ENCODE measurements at regions not wholly inside any gene's neighbourhood (a gene's known extent, or its start where the extent isn't known, plus 50 kb on each side); places are given as distances from the start of the nearest gene placed in this dataset.
A peak's percentile ranks its signal among the peaks of the same experiment; 100 is the strongest.

DNA sequence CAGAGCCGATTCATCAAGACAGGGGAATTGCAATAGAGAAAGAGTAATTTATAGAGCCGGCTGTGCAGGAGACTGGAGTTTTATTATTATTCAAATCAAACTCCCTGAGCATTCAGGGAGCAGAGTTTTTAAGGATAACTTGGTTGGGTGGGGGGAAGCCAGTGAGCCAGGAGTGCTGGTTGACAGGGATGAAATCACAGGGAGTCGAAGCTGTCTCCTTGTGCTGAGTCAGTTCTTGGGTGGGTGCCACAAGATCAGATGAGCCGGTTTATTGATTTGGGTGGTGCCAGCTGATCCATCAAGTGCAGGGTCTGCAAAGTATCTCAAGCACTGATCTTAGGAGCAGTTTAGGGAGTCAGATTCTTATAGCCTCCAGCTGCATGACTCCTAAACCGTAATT is 95.4 kb upstream of the CCDC80 start:
- Histone ChIP-seq H3K4me2 (ENCODE audit: extremely low read depth, insufficient read depth, low read length) (no peak overlapping the region), H3K36me3 (ENCODE audit: control insufficient read depth, insufficient read depth, low read length) (no peaks in the 10 kb centered on the region), H3K79me2 (ENCODE audit: control insufficient read depth, insufficient read depth, low read length) (no peaks in the 10 kb centered on the region)

DNA sequence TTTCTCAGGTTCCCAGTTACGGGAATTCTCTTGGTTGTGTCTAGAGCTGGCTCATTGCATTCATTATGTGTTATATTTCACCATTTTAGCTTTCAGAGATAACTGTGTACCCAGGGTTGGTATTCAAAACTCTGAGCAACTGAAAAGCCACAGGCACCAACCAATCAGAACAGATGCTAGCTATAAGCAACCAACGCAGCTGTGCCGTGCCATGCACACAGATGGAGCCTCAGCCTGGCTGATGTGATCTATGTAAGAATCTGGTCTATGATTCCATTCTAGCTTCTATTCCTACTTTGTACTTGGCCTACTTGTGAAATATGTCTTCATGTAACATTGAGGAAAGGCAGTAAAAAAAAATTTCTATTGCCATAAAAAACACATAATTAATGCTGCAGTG is 95.0 kb upstream of the CCDC80 start:
- no peak for DNase-seq (ENCODE audit: low read depth in 2 of 2)
- Histone ChIP-seq H3K27ac (ENCODE audit: insufficient read depth, low read length) (no peak overlapping the region), H3K9me3 (ENCODE audit: control insufficient read depth, insufficient read depth, low read depth, low read length) (no peaks in the 10 kb centered on the region), H3K4me2 (ENCODE audit: extremely low read depth, insufficient read depth, low read length) (no peak overlapping the region), H2AFZ (ENCODE audit: low read length) (no peak overlapping the region), H3K9ac (ENCODE audit: insufficient read depth, low read length) (no peak overlapping the region), H4K20me1 (ENCODE audit: control insufficient read depth, extremely low read depth, insufficient read depth, low read length) (no peaks in the 10 kb centered on the region), H3K79me2 (ENCODE audit: control insufficient read depth, insufficient read depth, low read length) (no peaks in the 10 kb centered on the region), H3K4me3 (replicated peaks in 1 of 4; ENCODE audit: control extremely low read depth in 1 of 4, insufficient read depth in 1 of 4, low read depth in 3 of 4, low read length in 4 of 4) (no peak overlapping the region), H3K4me1 (ENCODE audit: control insufficient read depth, extremely low read depth, insufficient read depth, low read length) (no peaks in the 10 kb centered on the region), H3K36me3 (ENCODE audit: control insufficient read depth, insufficient read depth, low read length) (no peaks in the 10 kb centered on the region), H3K27me3 (ENCODE audit: control insufficient read depth, insufficient read depth, low read length) (no peaks in the 10 kb centered on the region)
- TF ChIP-seq CTCF (conservative IDR thresholded peaks at IDR 0.05 in 1 of 2, IDR thresholded peaks at IDR 0.05 in 1 of 2; ENCODE audit: low read depth in 1 of 2, low read length in 2 of 2): no peak
- no peak for TF ChIP-seq EZH2 (IDR thresholded peaks at IDR 0.05; ENCODE audit: low read length, missing control alignments)

More for the DNA sequence above, 95.4 kb upstream of the CCDC80 start:
- TF ChIP-seq EZH2 (IDR thresholded peaks at IDR 0.05; ENCODE audit: low read length, missing control alignments) (no peak), CTCF (conservative IDR thresholded peaks at IDR 0.05 in 1 of 2, IDR thresholded peaks at IDR 0.05 in 1 of 2; ENCODE audit: low read depth in 1 of 2, low read length in 2 of 2) (no peak)
- Histone ChIP-seq H4K20me1 (ENCODE audit: control insufficient read depth, extremely low read depth, insufficient read depth, low read length) (no peaks in the 10 kb centered on the region), H3K4me1 (ENCODE audit: control insufficient read depth, extremely low read depth, insufficient read depth, low read length) (no peaks in the 10 kb centered on the region), H2AFZ (ENCODE audit: low read length) (no peak overlapping the region), H3K27ac (ENCODE audit: insufficient read depth, low read length) (no peak overlapping the region), H3K27me3 (ENCODE audit: control insufficient read depth, insufficient read depth, low read length) (no peaks in the 10 kb centered on the region), H3K9me3 (ENCODE audit: control insufficient read depth, insufficient read depth, low read depth, low read length) (no peaks in the 10 kb centered on the region), H3K9ac (ENCODE audit: insufficient read depth, low read length) (no peak overlapping the region), H3K4me3 (replicated peaks in 1 of 4; ENCODE audit: control extremely low read depth in 1 of 4, insufficient read depth in 1 of 4, low read depth in 3 of 4, low read length in 4 of 4) (no peak overlapping the region)
- DNase-seq (ENCODE audit: low read depth in 2 of 2): no peak

DNA sequence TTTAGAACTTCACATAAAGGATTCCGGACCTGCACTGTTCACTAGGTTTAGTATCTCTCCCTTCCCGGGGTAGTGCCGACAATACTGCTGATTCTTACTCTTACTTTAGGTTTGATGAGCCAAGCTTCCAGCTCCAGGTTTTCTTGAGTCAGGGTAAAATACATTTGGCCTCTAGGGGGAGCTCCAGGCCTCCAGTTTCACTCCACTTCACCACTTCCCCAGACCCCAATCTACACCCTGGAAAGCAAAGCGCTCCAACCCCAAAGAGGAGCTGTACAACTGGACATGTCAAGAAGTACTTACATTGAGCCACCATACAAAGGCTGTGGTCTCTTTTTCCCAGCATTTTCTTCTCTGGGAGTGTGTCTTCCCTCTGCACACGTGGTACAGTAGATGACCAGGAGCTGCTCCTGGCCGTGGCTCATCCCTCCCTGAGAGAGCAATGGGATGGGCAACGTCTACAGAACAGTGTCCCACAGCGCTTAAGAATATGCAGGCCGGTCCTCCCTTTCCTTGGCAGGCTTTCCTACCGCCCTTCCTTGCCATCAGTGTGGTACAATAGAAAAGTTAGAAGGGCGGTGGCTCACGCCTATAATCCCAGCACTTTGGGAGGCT is 93.9 kb upstream of the CCDC80 start:
- Histone ChIP-seq H3K79me2 (ENCODE audit: control insufficient read depth, insufficient read depth, low read length) (no peaks in the 10 kb centered on the region), H3K27me3 (ENCODE audit: control insufficient read depth, insufficient read depth, low read length) (no peaks in the 10 kb centered on the region), H3K9me3 (ENCODE audit: control insufficient read depth, insufficient read depth, low read depth, low read length) (no peaks in the 10 kb centered on the region), H3K9ac (ENCODE audit: insufficient read depth, low read length) (no peak overlapping the region), H3K4me1 (ENCODE audit: control insufficient read depth, extremely low read depth, insufficient read depth, low read length) (no peaks in the 10 kb centered on the region), H2AFZ (ENCODE audit: low read length) (no peak overlapping the region), H3K36me3 (ENCODE audit: control insufficient read depth, insufficient read depth, low read length) (no peaks in the 10 kb centered on the region), H3K27ac (ENCODE audit: insufficient read depth, low read length) (no peak overlapping the region), H3K4me3 (replicated peaks in 1 of 4; ENCODE audit: control extremely low read depth in 1 of 4, insufficient read depth in 1 of 4, low read depth in 3 of 4, low read length in 4 of 4) (no peak overlapping the region), H4K20me1 (ENCODE audit: control insufficient read depth, extremely low read depth, insufficient read depth, low read length) (no peaks in the 10 kb centered on the region), H3K4me2 (ENCODE audit: extremely low read depth, insufficient read depth, low read length) (no peak overlapping the region)
- DNase-seq (ENCODE audit: low read depth in 2 of 2): peak; percentile 65 to 82
- TF ChIP-seq CTCF (conservative IDR thresholded peaks at IDR 0.05 in 1 of 2, IDR thresholded peaks at IDR 0.05 in 1 of 2; ENCODE audit: low read depth in 1 of 2, low read length in 2 of 2): peak; percentile 68 to 76
- no peak for TF ChIP-seq EZH2 (IDR thresholded peaks at IDR 0.05; ENCODE audit: low read length, missing control alignments)

Data from fibroblast of lung (primary cell).